Pancreas (tissue), 10 donors: ENCODE measurements at regions not wholly inside any gene's neighbourhood (a gene's known extent, or its start where the extent isn't known, plus 50 kb on each side); places are given as distances from the start of the nearest gene placed in this dataset.

Experiments used
- ATAC-seq, 4 donors: fragments of 200-7000 bp; cut with Tn5 transposase; one replicate each; pipeline versions ENCODE4 v1.8.0 to v1.9.1; 2020; ENCODE audit warnings: mild to moderate bottlenecking in 4 of 4, moderate library complexity in 4 of 4
- DNase-seq, 6 donors: peaks; one replicate each; pipeline ENCODE4 v3.0.0-alpha.2; 2020
- FAIRE-seq: peaks from 2 replicates; lab custom pipeline; 2012; peaks lifted over from hg19 to GRCh38; lab: Jason Lieb, UNC
- H3K27ac ChIP-seq, 4 donors: fragments of 200-600 bp; sonication (generic); 1 replicate in 3 of 4; 2 replicates in 1 of 4; pipeline versions ENCODE4 v1.5.0 to v1.8.0; 2020
- H3K27me3 ChIP-seq, 4 donors: fragments of 200-600 bp; one replicate each; pipeline ENCODE4 v1.8.0; 2021
- H3K36me3 ChIP-seq, 3 donors: fragments of 200-600 bp; sonication (generic) in 1 of 3; one replicate each; pipeline versions ENCODE4 v1.5.0 to v1.8.0; 2020 to 2021
- H3K4me1 ChIP-seq, 3 donors: fragments of 200-600 bp; one replicate each; pipeline ENCODE4 v1.8.0; 2021
- H3K4me3 ChIP-seq, 4 donors: fragments of 200-600 bp; sonication (generic) in 2 of 4; one replicate each; pipeline versions ENCODE4 v1.5.0 to v1.8.0; 2020 to 2021
- H3K9me3 ChIP-seq, 4 donors: fragments of 200-600 bp; one replicate each; pipeline ENCODE4 v1.8.0; 2021
- CTCF ChIP-seq, 4 donors: fragments of 200-600 bp; sonication (generic) in 3 of 4; IDR thresholded peaks; one replicate each; pipeline versions ENCODE4 v1.5.0 to v1.8.0; 2021; ENCODE audit warnings: antibody characterized with exemption in 4 of 4
- WGBS, 2 donors: extraction: QIAGEN DNeasy Blood & Tissue Kit; methylation state at CpG; one replicate each; pipeline ENCODE4 v1.1.7; 2013; 5-methylcytosine and 5-hydroxymethylcytosine counted together
- intact Hi-C, 3 donors: fragments of 100-400 bp; cut with DNase I; formaldehyde crosslinking; loops; one replicate each; pipeline versions ENCODE4 v1.11.1 to v1.14.2; 2022
- donor health status: healthy with polysubstance abuse.
- donor health status: DM: no; HTN: no; CAD: no; lungs with moderate emphysema.
- donor health status: DM: no; HTN: no; CAD: no.
- donor health status: control.
- donor health status: control.
- donor health status: Bipolar disorder and iron deficiency.
- donor health status: DM: yes; HTN: yes; CAD: no.
- donor health status: DM: no; HTN: no; CAD: no.
- donor health status: DM: no; HTN: no; CAD: no.
- donor health status: DM: yes; HTN: yes; CAD: no.

GRCh38 chr9:126234681-126235335 lies 91.8 kb upstream of the MVB12B start:
- DNase-seq: no peak
- H3K27ac ChIP-seq: no peak overlapping the region
- no peak for ATAC-seq
- no peaks in the 10 kb centered on the region for H3K9me3 ChIP-seq
- 67 to 75% methylated on average over 8 of the region's 8 CpGs for WGBS, 2 donors
- no peaks in the 10 kb centered on the region for H3K27me3 ChIP-seq
- intact Hi-C loops: no loop called here
- TF ChIP-seq CTCF (IDR thresholded peaks at IDR 0.05): no peak
- no peaks in the 10 kb centered on the region for H3K36me3 ChIP-seq
- H3K4me1 ChIP-seq: no peaks in the 10 kb centered on the region
- no peak for FAIRE-seq
- H3K4me3 ChIP-seq: no peak overlapping the region

- no peak overlapping the region for H3K27ac ChIP-seq
- H3K36me3 ChIP-seq: no peaks in the 10 kb centered on the region
- no peak for ATAC-seq
- no peaks in the 10 kb centered on the region for H3K27me3 ChIP-seq
- 81 to 86% methylated on average over 49 of the region's 49 CpGs for WGBS, 2 donors
- no peaks in the 10 kb centered on the region for H3K9me3 ChIP-seq
- no peak overlapping the region for H3K4me3 ChIP-seq
- no peak for DNase-seq
- H3K4me1 ChIP-seq: no peaks in the 10 kb centered on the region
- intact Hi-C loops: no loop called here
- no peak for TF ChIP-seq CTCF (IDR thresholded peaks at IDR 0.05)
- FAIRE-seq: no peak
These were observed 91.0 kb upstream of the MVB12B start for GRCh38 chr9:126235336-126236243.

- H3K4me3 ChIP-seq: no peak overlapping the region
- WGBS, 2 donors: 85 to 86% methylated on average over 7 of the region's 7 CpGs
- H3K4me1 ChIP-seq: no peaks in the 10 kb centered on the region
- ATAC-seq: no peak
- TF ChIP-seq CTCF (IDR thresholded peaks at IDR 0.05): no peak
- no peaks in the 10 kb centered on the region for H3K9me3 ChIP-seq
- H3K27me3 ChIP-seq: no peaks in the 10 kb centered on the region
- no peak overlapping the region for H3K27ac ChIP-seq
- intact Hi-C loops: no loop called here
- no peak for FAIRE-seq
- DNase-seq: no peak
- no peaks in the 10 kb centered on the region for H3K36me3 ChIP-seq
These were observed 90.4 kb upstream of the MVB12B start for GRCh38 chr9:126236273-126236672.

GRCh38 chr9:126238415-126238814 lies 88.2 kb upstream of the MVB12B start:
- Histone ChIP-seq H3K36me3 (no peaks in the 10 kb centered on the region), H3K27ac (no peak overlapping the region), H3K27me3 (no peaks in the 10 kb centered on the region), H3K9me3 (peaks cover 0 to 1% (median 0%) of the 10 kb centered on the region in 4 donors), H3K4me1 (no peaks in the 10 kb centered on the region), H3K4me3 (no peak overlapping the region)
- WGBS, 2 donors: 73 to 82% methylated on average over 2 of the region's 2 CpGs
- ATAC-seq (no peak), FAIRE-seq (no peak), DNase-seq (no peak)
- intact Hi-C loops: no loop called here
- TF ChIP-seq CTCF (IDR thresholded peaks at IDR 0.05): no peak

- WGBS, 2 donors: 77 to 86% methylated on average over 4 of the region's 4 CpGs
- H3K36me3 ChIP-seq: no peaks in the 10 kb centered on the region
- no peak for DNase-seq
- H3K9me3 ChIP-seq: peaks cover 0 to 5% (median 0%) of the 10 kb centered on the region in 4 donors
- no peak for ATAC-seq
- FAIRE-seq: no peak
- intact Hi-C loops: no loop called here
- H3K4me1 ChIP-seq: no peaks in the 10 kb centered on the region
- no peak overlapping the region for H3K4me3 ChIP-seq
- H3K27me3 ChIP-seq: no peaks in the 10 kb centered on the region
- TF ChIP-seq CTCF (IDR thresholded peaks at IDR 0.05): no peak
- H3K27ac ChIP-seq: no peak overlapping the region
These were observed 87.1 kb upstream of the MVB12B start for GRCh38 chr9:126239515-126239914.
